Liver (tissue), 8 donors: ENCODE measurements at regions not wholly inside any gene's neighbourhood (a gene's known extent, or its start where the extent isn't known, plus 50 kb on each side); places are given as distances from the start of the nearest gene placed in this dataset.

ENCODE experiments used
- DNase-seq: peaks from one replicate; pipeline ENCODE4 v3.0.0-alpha.2; 2017; ENCODE audit warnings: low spot score
- H3K27ac ChIP-seq, 2 donors: one replicate each; pipeline ENCODE4 v1.7.0; 2013; ENCODE audit warnings: inconsistent platforms in 2 of 2, low read length in 2 of 2, control low read depth in 1 of 2, low read depth in 1 of 2, mild to moderate bottlenecking in 1 of 2
- H3K27me3 ChIP-seq, 4 donors: one replicate each; pipeline versions ENCODE4 v1.6.1 to v1.7.0; 2013; ENCODE audit warnings: low read length in 3 of 4, inconsistent platforms in 1 of 4, mild to moderate bottlenecking in 1 of 4, moderate library complexity in 1 of 4; ENCODE audit not compliant: control insufficient read depth in 4 of 4, insufficient read depth in 4 of 4
- H3K36me3 ChIP-seq, 4 donors: one replicate each; pipeline versions ENCODE4 v1.6.1 to v1.7.0; 2013; ENCODE audit warnings: low read length in 3 of 4, mild to moderate bottlenecking in 3 of 4, low read depth in 1 of 4, moderate library complexity in 1 of 4; ENCODE audit not compliant: control insufficient read depth in 4 of 4, insufficient read depth in 3 of 4
- H3K4me1 ChIP-seq, 4 donors: one replicate each; pipeline versions ENCODE4 v1.6.1 to v1.7.0; 2013; ENCODE audit warnings: low read length in 3 of 4, mild to moderate bottlenecking in 3 of 4, moderate library complexity in 1 of 4; ENCODE audit not compliant: control insufficient read depth in 4 of 4, insufficient read depth in 4 of 4
- H3K4me3 ChIP-seq, 3 donors: one replicate each; pipeline versions ENCODE4 v1.6.1 to v1.7.0; 2013; ENCODE audit warnings: low read length in 3 of 3, control low read depth in 1 of 3, low read depth in 1 of 3, mild to moderate bottlenecking in 1 of 3
- H3K9ac ChIP-seq, 2 donors: one replicate each; pipeline ENCODE4 v1.7.0; 2013; ENCODE audit warnings: low read length in 2 of 2, mild to moderate bottlenecking in 2 of 2, moderate library complexity in 2 of 2, control low read depth in 1 of 2, low read depth in 1 of 2
- H3K9me3 ChIP-seq, 4 donors: one replicate each; pipeline versions ENCODE4 v1.6.1 to v1.7.0; 2013; ENCODE audit warnings: low read length in 3 of 4; ENCODE audit not compliant: control insufficient read depth in 4 of 4
- EGR1 ChIP-seq, 2 donors: IDR thresholded peaks; 2 replicates each; pipeline ENCODE4 v1.6.1; 2016 to 2018; ENCODE audit warnings: antibody characterized with exemption in 2 of 2, low read depth in 2 of 2
- FOXA1 ChIP-seq: IDR thresholded peaks from 2 replicates; pipeline ENCODE4 v1.6.1; 2016; ENCODE audit warnings: antibody characterized with exemption
- FOXA2 ChIP-seq: IDR thresholded peaks from 2 replicates; pipeline ENCODE4 v1.6.1; 2016; ENCODE audit warnings: antibody characterized with exemption
- GABPA ChIP-seq, 2 donors: IDR thresholded peaks in 1 of 2; conservative IDR thresholded peaks in 1 of 2; 2 replicates each; pipeline ENCODE4 v1.6.1; 2016; ENCODE audit warnings: antibody characterized with exemption in 2 of 2, mild to moderate bottlenecking in 1 of 2, moderate library complexity in 1 of 2
- HNF4A ChIP-seq, 2 donors: conservative IDR thresholded peaks; 2 replicates each; pipeline ENCODE4 v1.6.1; 2016; ENCODE audit warnings: antibody characterized with exemption in 2 of 2, mild to moderate bottlenecking in 2 of 2
- HNF4G ChIP-seq: IDR thresholded peaks from 2 replicates; pipeline ENCODE4 v1.6.1; 2016; ENCODE audit warnings: antibody characterized with exemption
- JUND ChIP-seq, 2 donors: IDR thresholded peaks; 2 replicates each; pipeline ENCODE4 v1.6.1; 2016; ENCODE audit warnings: antibody characterized with exemption in 2 of 2
- NR2F2 ChIP-seq: IDR thresholded peaks from 2 replicates; pipeline ENCODE4 v1.6.1; 2016; ENCODE audit warnings: antibody characterized with exemption
- RAD21 ChIP-seq, 2 donors: IDR thresholded peaks; 2 replicates each; pipeline ENCODE4 v1.6.1; 2016; ENCODE audit warnings: antibody characterized with exemption in 2 of 2, mild to moderate bottlenecking in 2 of 2
- REST ChIP-seq: IDR thresholded peaks from 2 replicates; pipeline ENCODE4 v1.6.1; 2016; ENCODE audit warnings: antibody characterized with exemption, mild to moderate bottlenecking
- RXRA ChIP-seq, 2 donors: IDR thresholded peaks; 2 replicates each; pipeline ENCODE4 v1.6.1; 2017 to 2018; ENCODE audit warnings: antibody characterized with exemption in 2 of 2, mild to moderate bottlenecking in 1 of 2
- SP1 ChIP-seq: IDR thresholded peaks from 2 replicates; pipeline ENCODE4 v1.6.1; 2018; ENCODE audit warnings: antibody characterized with exemption, mild to moderate bottlenecking
- WGBS: extraction: QIAGEN DNeasy Blood & Tissue Kit; methylation state at CpG from one replicate; pipeline ENCODE4 v1.1.7; 2013; 5-methylcytosine and 5-hydroxymethylcytosine counted together
- TF ChIP-seq, protein P1 (sequence below): IDR thresholded peaks from 2 replicates; pipeline ENCODE4 v1.6.1; 2016; ENCODE audit warnings: antibody characterized with exemption
- TF ChIP-seq, protein P2 (sequence below): IDR thresholded peaks from 2 replicates; pipeline ENCODE4 v1.6.1; 2016; ENCODE audit warnings: antibody characterized with exemption
- TF ChIP-seq, protein P3 (sequence below): fragments of 150-350 bp; IDR thresholded peaks from 2 replicates; pipeline ENCODE4 v1.5.1; 2017; ENCODE audit warnings: improper control_type of control experiment, low read depth, low read length; ENCODE audit not compliant: missing input control
- donor health status: healthy.
- donor health status: healthy.
- donor health status: healthy.
- donor health status: healthy.
- donor health status: healthy.

GRCh38 chr12:67151886-67152285 lies 117.3 kb upstream of the CAND1 start:
- no peak overlapping the region for H3K9ac ChIP-seq
- TF ChIP-seq JUND (IDR thresholded peaks at IDR 0.05) (no peak), SP1 (no peak), HNF4G (no peak)
- TF ChIP-seq, protein P1, sequence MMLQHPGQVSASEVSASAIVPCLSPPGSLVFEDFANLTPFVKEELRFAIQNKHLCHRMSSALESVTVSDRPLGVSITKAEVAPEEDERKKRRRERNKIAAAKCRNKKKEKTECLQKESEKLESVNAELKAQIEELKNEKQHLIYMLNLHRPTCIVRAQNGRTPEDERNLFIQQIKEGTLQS = no peak
- H3K9me3 ChIP-seq = no peaks in the 10 kb centered on the region
- no peak for DNase-seq
- 90% methylated on average over 3 of the region's 3 CpGs for WGBS
- H3K27ac ChIP-seq = no peak overlapping the region
- H3K36me3 ChIP-seq = no peaks in the 10 kb centered on the region
- H3K4me3 ChIP-seq = no peak overlapping the region
- no peaks in the 10 kb centered on the region for H3K27me3 ChIP-seq
- no peaks in the 10 kb centered on the region for H3K4me1 ChIP-seq

GRCh38 chr12:67152451-67152850 lies 116.7 kb upstream of the CAND1 start:
- H3K9ac ChIP-seq = no peak overlapping the region
- no peak for DNase-seq
- WGBS = 55% methylated on average over 2 of the region's 2 CpGs
- H3K4me3 ChIP-seq = no peak overlapping the region
- no peaks in the 10 kb centered on the region for H3K36me3 ChIP-seq
- no peaks in the 10 kb centered on the region for H3K9me3 ChIP-seq
- TF ChIP-seq, protein P2, sequence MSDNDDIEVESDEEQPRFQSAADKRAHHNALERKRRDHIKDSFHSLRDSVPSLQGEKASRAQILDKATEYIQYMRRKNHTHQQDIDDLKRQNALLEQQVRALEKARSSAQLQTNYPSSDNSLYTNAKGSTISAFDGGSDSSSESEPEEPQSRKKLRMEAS = no peak
- TF ChIP-seq, protein P3, sequence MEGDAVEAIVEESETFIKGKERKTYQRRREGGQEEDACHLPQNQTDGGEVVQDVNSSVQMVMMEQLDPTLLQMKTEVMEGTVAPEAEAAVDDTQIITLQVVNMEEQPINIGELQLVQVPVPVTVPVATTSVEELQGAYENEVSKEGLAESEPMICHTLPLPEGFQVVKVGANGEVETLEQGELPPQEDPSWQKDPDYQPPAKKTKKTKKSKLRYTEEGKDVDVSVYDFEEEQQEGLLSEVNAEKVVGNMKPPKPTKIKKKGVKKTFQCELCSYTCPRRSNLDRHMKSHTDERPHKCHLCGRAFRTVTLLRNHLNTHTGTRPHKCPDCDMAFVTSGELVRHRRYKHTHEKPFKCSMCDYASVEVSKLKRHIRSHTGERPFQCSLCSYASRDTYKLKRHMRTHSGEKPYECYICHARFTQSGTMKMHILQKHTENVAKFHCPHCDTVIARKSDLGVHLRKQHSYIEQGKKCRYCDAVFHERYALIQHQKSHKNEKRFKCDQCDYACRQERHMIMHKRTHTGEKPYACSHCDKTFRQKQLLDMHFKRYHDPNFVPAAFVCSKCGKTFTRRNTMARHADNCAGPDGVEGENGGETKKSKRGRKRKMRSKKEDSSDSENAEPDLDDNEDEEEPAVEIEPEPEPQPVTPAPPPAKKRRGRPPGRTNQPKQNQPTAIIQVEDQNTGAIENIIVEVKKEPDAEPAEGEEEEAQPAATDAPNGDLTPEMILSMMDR = no peak
- TF ChIP-seq SP1 = no peak
- no peak for TF ChIP-seq FOXA1
- no peak for TF ChIP-seq REST
- no peak for TF ChIP-seq RXRA (IDR thresholded peaks at IDR 0.05)
- TF ChIP-seq, protein P1 = no peak
- no peak for TF ChIP-seq HNF4A (conservative IDR thresholded peaks at IDR 0.05)
- TF ChIP-seq FOXA2 = no peak
- TF ChIP-seq GABPA (IDR thresholded peaks at IDR 0.05 in 1 of 2, conservative IDR thresholded peaks at IDR 0.05 in 1 of 2) = no peak
- H3K27me3 ChIP-seq = no peaks in the 10 kb centered on the region
- no peak overlapping the region for H3K27ac ChIP-seq
- no peaks in the 10 kb centered on the region for H3K4me1 ChIP-seq

DNA sequence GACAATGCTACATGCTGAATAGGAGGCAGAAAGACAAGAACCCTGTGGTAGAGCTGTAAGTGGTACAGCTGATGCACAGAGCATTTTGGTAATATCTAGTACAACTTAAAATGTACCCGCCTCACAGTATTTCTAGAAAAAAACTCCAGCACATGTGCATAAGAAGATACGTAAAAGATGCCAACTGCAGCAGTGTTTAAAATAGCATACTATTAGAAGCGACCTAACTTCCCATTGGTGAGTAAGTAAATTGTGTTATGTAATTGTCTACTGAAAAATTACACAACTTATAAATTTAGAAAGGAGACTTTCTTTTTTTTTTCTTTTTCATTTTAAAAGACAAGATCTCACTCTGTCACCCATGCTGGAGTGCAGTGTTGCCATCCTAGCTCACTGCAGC lies 114.3 kb upstream of the CAND1 start:
- 65% methylated on average over 3 of the region's 3 CpGs for whole genome bisulfite sequencing
- no peaks in the 10 kb centered on the region for H3K36me3 ChIP-seq

More for the DNA sequence above, 114.3 kb upstream of the CAND1 start:
- no peak for DNase-seq
- no peaks in the 10 kb centered on the region for H3K4me1 ChIP-seq
- H3K27ac ChIP-seq = no peak overlapping the region
- H3K4me3 ChIP-seq = no peak overlapping the region
- no peaks in the 10 kb centered on the region for H3K27me3 ChIP-seq
- no peak overlapping the region for H3K9ac ChIP-seq
- no peaks in the 10 kb centered on the region for H3K9me3 ChIP-seq
- TF ChIP-seq, protein P2 = no peak
- TF ChIP-seq EGR1 (IDR thresholded peaks at IDR 0.05; ENCODE audit: low read depth in 2 of 2) (no peak), NR2F2 (no peak), HNF4G (no peak), JUND (IDR thresholded peaks at IDR 0.05) (no peak), HNF4A (conservative IDR thresholded peaks at IDR 0.05) (no peak), FOXA2 (no peak), RXRA (IDR thresholded peaks at IDR 0.05) (no peak), GABPA (IDR thresholded peaks at IDR 0.05 in 1 of 2, conservative IDR thresholded peaks at IDR 0.05 in 1 of 2) (no peak), SP1 (no peak), RAD21 (IDR thresholded peaks at IDR 0.05) (no peak)
- TF ChIP-seq, protein P1 = no peak
